NOMO-1 (cell line): ENCODE measurements at regions not wholly inside any gene's neighbourhood (a gene's known extent, or its start where the extent isn't known, plus 50 kb on each side); places are given as distances from the start of the nearest gene placed in this dataset.
"Not testable (repeated sequence)": the region's sequence is repeated elsewhere in the genome, so short reads cannot be mapped to it uniquely, and the experiment has no call there.

Source experiments
- DNase-seq, 2 experiments: peaks; one replicate each; lab custom pipeline; 2025; ENCODE audit not compliant: unreplicated experiment in 2 of 2; lab: John Stamatoyannopoulos, UW

GRCh38 chr12:76292891-76293290 lies 55.3 kb downstream of the BBS10 start:
- DNase-seq: not testable (repeated sequence)

GRCh38 chr12:76292305-76292704 lies 55.9 kb downstream of the BBS10 start:
- not testable (repeated sequence) for DNase-seq

- DNase-seq: no peak
These were observed 57.0 kb downstream of the BBS10 start for GRCh38 chr12:76290963-76291859.

- DNase-seq: no peak
These were observed 60.0 kb downstream of the BBS10 start for GRCh38 chr12:76288218-76288617.

GRCh38 chr12:76284816-76285750 lies 63.1 kb downstream of the BBS10 start:
- DNase-seq: no peak

- DNase-seq: no peak
These were observed 65.5 kb downstream of the BBS10 start for GRCh38 chr12:76282744-76283143.

- DNase-seq: no peak
These were observed 70.7 kb downstream of the BBS10 start for GRCh38 chr12:76277480-76277879.

GRCh38 chr12:76276499-76277151 lies 71.6 kb downstream of the BBS10 start:
- DNase-seq: no peak

- DNase-seq: peak; percentile 48 to 67
These were observed 72.6 kb downstream of the BBS10 start for GRCh38 chr12:76275511-76276093.

- DNase-seq: no peak
These were observed 73.7 kb downstream of the BBS10 start for GRCh38 chr12:76274420-76275083.

GRCh38 chr12:76272287-76272686 lies 75.9 kb downstream of the BBS10 start:
- no peak for DNase-seq

- DNase-seq: no peak
These were observed 77.4 kb downstream of the BBS10 start for GRCh38 chr12:76270657-76271358.

- DNase-seq: no peak
These were observed 79.9 kb downstream of the BBS10 start for GRCh38 chr12:76268267-76268666.

GRCh38 chr12:76266797-76267196 lies 81.4 kb downstream of the BBS10 start:
- no peak for DNase-seq

GRCh38 chr12:76265424-76266180 lies 82.6 kb downstream of the BBS10 start:
- DNase-seq: no peak

GRCh38 chr12:76264611-76265012 lies 83.6 kb downstream of the BBS10 start:
- DNase-seq: no peak

GRCh38 chr12:76263696-76264095 lies 84.5 kb downstream of the BBS10 start:
- no peak for DNase-seq

GRCh38 chr12:76260390-76260748 lies 87.8 kb downstream of the BBS10 start:
- no peak for DNase-seq
